ENCODE measurements at regions not wholly inside any gene's neighbourhood (a gene's known extent, or its start where the extent isn't known, plus 50 kb on each side); places are given as distances from the start of the nearest gene placed in this dataset.

GRCh38 chr1:57747818-57748217 is 324.0 kb upstream of the DAB1 start:
- DNase-seq (ENCODE audit: low read depth) = no peak

DNA sequence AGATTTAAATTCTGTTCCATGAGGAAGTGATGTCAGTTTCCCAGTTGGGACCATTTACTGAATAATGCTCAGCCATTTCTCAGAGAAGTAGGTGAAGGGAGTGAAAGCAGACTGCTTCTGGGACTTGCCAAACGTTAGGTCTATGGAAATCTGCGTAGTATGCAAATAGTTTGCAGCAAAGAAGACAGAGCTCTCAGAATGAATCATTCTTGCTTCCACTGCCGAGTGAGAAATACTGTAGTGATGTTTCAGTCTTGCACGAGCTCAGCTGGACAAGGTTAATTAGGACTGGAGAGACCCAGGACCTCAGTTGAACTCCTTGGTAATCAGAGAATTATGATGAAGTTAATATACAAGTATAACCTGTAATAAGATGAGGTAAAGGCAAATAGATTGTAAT is 317.7 kb upstream of the DAB1 start:
- DNase-seq (ENCODE audit: low read depth) = no peak
- no peak overlapping the region for H3K4me3 ChIP-seq (ENCODE audit: low read depth, low read length)

More at GRCh38 chr1:57747818-57748217, 324.0 kb upstream of the DAB1 start:
- H3K4me3 ChIP-seq (ENCODE audit: low read depth, low read length) = no peak overlapping the region

GRCh38 chr1:57736940-57737339 is 313.1 kb upstream of the DAB1 start:
- no peak overlapping the region for H3K4me3 ChIP-seq (ENCODE audit: low read depth, low read length)
- DNase-seq (ENCODE audit: low read depth) = no peak

DNA sequence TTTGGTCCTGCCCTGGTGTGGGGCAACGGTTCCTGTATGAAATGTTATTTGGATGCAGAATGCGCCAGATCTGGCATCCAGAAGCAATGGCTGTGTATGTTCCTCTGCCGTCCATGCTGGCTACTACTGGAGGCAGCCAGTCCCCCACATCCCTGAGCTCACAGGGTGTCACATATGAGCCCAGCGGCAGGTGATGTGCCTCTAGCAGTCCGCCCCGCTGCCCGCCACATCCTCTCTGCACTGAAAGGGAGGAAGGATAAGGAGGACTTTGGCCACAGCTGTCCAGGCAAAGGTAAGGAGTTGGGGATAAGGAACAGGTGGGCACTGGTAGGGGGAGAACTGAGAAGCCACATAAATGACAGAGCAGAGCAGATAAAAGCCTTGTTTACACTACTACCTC is 305.3 kb upstream of the DAB1 start:
- no peak for DNase-seq (ENCODE audit: low read depth)
- no peak overlapping the region for H3K4me3 ChIP-seq (ENCODE audit: low read depth, low read length)

GRCh38 chr1:57727121-57727520 is 303.3 kb upstream of the DAB1 start:
- DNase-seq (ENCODE audit: low read depth) = no peak
- H3K4me3 ChIP-seq (ENCODE audit: low read depth, low read length) = no peak overlapping the region

GRCh38 chr1:57725318-57725717 is 301.5 kb upstream of the DAB1 start:
- DNase-seq (ENCODE audit: low read depth) = no peak
- no peak overlapping the region for H3K4me3 ChIP-seq (ENCODE audit: low read depth, low read length)

DNA sequence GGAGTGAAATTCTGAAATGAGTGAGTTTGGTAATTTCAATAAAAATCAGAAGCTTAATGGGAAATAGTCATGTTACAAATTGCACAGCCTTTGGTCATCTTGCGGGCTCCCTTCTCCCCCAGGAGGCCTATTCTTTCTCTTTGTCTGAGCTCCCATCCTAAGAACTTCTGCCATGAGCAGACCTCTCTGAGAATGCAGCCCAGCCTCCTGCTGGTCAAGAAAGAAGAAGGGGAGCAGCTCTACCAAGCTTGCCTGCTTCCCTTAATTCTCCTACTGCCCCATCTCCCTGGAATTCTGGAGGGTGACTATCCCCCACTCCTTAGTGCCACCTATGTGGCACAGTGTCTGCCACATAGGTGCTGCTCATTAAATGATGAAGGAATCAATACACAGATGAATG is 300.7 kb upstream of the DAB1 start:
- no peak overlapping the region for H3K4me3 ChIP-seq (ENCODE audit: low read depth, low read length)

GRCh38 chr1:57722285-57722978 is 298.6 kb upstream of the DAB1 start:
- H3K4me3 ChIP-seq (ENCODE audit: low read depth, low read length) = no peak overlapping the region
- no peak for DNase-seq (ENCODE audit: low read depth)

More for the DNA sequence above, 300.7 kb upstream of the DAB1 start:
- DNase-seq (ENCODE audit: low read depth) = no peak

GRCh38 chr1:57721001-57721400 is 297.1 kb upstream of the DAB1 start:
- DNase-seq (ENCODE audit: low read depth) = no peak
- no peak overlapping the region for H3K4me3 ChIP-seq (ENCODE audit: low read depth, low read length)

GRCh38 chr1:57719274-57719673 is 295.4 kb upstream of the DAB1 start:
- DNase-seq (ENCODE audit: low read depth) = no peak
- H3K4me3 ChIP-seq (ENCODE audit: low read depth, low read length) = no peak overlapping the region

DNA sequence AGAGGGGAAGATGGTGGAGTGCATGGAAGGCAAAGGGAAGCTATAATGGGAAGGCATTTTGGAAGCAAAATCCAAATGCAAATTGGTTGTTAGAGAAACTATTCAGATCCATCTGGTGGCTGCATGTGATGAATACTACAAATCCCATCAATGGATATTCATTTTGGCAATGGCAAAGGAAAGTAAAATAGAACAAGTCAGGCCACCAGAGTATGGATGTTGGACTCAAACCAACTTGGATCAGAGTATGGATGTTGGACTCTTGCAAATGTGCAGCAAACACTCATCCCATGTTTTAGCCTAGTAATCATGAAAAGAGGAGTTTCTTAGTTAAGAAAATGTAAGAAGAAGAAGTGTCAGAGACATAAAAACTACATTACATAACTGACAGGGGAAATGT is 289.6 kb upstream of the DAB1 start:
- DNase-seq (ENCODE audit: low read depth) = no peak
- no peak overlapping the region for H3K4me3 ChIP-seq (ENCODE audit: low read depth, low read length)

- H3K4me3 ChIP-seq (ENCODE audit: low read depth, low read length) = no peak overlapping the region
- DNase-seq (ENCODE audit: low read depth) = no peak
These were observed 289.0 kb upstream of the DAB1 start for GRCh38 chr1:57712846-57713245.

GRCh38 chr1:57711326-57711725 is 287.5 kb upstream of the DAB1 start:
- H3K4me3 ChIP-seq (ENCODE audit: low read depth, low read length) = no peak overlapping the region
- no peak for DNase-seq (ENCODE audit: low read depth)

DNA sequence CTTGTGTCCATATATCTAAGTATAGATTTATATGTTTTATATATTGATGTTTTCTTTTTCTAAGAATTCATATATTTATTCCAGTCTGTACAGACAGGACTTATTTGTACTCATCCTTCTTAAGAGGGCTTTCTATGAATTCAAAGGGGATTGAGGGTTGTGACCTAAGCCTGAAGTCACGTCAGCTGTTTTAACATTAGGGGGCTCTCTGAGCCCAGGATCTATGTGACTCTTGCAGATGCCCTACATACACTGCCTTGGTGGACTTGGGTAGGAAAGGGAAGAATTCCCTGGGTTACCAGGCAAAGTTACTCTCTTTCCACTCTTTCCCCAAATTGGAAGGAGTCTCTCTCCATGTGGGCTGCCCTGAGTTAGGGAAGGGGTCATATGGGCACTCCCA is 283.8 kb upstream of the DAB1 start:
- DNase-seq (ENCODE audit: low read depth) = no peak
- H3K4me3 ChIP-seq (ENCODE audit: low read depth, low read length) = no peak overlapping the region

- no peak for DNase-seq (ENCODE audit: low read depth)
These were observed 281.0 kb upstream of the DAB1 start for GRCh38 chr1:57704811-57705210.

GRCh38 chr1:57704231-57704630 is 280.4 kb upstream of the DAB1 start:
- DNase-seq (ENCODE audit: low read depth) = no peak
- H3K4me3 ChIP-seq (ENCODE audit: low read depth, low read length) = no peak overlapping the region

More at GRCh38 chr1:57704811-57705210, 281.0 kb upstream of the DAB1 start:
- H3K4me3 ChIP-seq (ENCODE audit: low read depth, low read length) = no peak overlapping the region

GRCh38 chr1:57696904-57697303 is 273.0 kb upstream of the DAB1 start:
- no peak overlapping the region for H3K4me3 ChIP-seq (ENCODE audit: low read depth, low read length)
- no peak for DNase-seq (ENCODE audit: low read depth)

DNA sequence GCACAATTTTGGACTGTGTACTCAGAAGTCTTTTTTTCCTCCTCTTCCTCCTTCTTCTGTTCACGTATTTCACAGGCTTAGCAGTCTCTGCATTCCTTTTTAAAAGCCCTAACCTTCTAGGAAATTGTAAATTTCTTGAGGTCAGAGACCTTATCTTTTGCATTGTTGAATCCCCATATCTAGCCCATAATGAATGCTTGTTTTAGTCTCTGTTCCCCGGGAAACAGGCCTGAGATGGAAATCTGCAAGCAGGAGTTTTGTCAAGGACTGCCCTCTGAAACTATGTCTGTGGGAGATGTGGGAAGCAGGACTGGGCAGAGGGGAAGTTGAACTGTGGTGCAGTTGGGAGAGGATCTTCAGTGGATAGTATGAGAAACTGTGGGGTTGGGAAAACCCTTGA is 272.2 kb upstream of the DAB1 start:
- DNase-seq (ENCODE audit: low read depth) = no peak
- H3K4me3 ChIP-seq (ENCODE audit: low read depth, low read length) = no peak overlapping the region

- DNase-seq (ENCODE audit: low read depth) = no peak
- no peak overlapping the region for H3K4me3 ChIP-seq (ENCODE audit: low read depth, low read length)
These were observed 262.4 kb upstream of the DAB1 start for GRCh38 chr1:57686306-57686705.

- no peak for DNase-seq (ENCODE audit: low read depth)
- no peak overlapping the region for H3K4me3 ChIP-seq (ENCODE audit: low read depth, low read length)
These were observed 259.4 kb upstream of the DAB1 start for GRCh38 chr1:57683037-57683942.

GRCh38 chr1:57678138-57678537 is 254.3 kb upstream of the DAB1 start:
- H3K4me3 ChIP-seq (ENCODE audit: low read depth, low read length) = no peak overlapping the region
- no peak for DNase-seq (ENCODE audit: low read depth)
